ENCODE measurements at regions not wholly inside any gene's neighbourhood (a gene's known extent, or its start where the extent isn't known, plus 50 kb on each side); places are given as distances from the start of the nearest gene placed in this dataset.

DNA sequence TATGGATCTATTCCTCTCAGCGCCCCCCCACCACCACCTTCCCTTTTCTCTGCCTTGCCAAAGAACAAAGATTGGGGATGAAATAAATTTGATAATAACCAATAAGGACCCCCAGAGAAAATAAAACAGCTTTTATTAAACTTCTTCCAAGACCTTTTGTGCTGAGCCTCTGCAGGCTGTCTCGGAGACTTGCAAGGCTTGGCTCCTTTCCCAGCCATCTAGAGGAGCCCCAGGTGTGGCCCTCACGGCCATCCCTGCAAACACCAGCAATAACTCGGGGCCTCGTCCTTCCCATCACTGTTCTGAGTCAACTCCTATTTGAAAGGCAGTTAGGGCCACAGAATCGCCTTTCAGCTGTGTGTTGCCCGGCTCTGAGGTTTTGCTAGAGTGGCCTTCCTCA, 51.2 kb upstream of the LMO1 start:
- no peak overlapping the region for H3K4me3 Mint-ChIP-seq
- no peak overlapping the region for H3K27ac Mint-ChIP-seq
- peaks cover 0 to 5% (median 0%) of the 10 kb centered on the region in 3 donors for H3K27me3 Mint-ChIP-seq (ENCODE audit: low read depth in 3 of 3)
- DNase-seq = no peak
- no peaks in the 10 kb centered on the region for H3K36me3 Mint-ChIP-seq
- H3K9me3 Mint-ChIP-seq = peaks cover 0 to 2% (median 0%) of the 10 kb centered on the region in 6 donors
- H3K4me1 Mint-ChIP-seq = no peaks in the 10 kb centered on the region

DNA sequence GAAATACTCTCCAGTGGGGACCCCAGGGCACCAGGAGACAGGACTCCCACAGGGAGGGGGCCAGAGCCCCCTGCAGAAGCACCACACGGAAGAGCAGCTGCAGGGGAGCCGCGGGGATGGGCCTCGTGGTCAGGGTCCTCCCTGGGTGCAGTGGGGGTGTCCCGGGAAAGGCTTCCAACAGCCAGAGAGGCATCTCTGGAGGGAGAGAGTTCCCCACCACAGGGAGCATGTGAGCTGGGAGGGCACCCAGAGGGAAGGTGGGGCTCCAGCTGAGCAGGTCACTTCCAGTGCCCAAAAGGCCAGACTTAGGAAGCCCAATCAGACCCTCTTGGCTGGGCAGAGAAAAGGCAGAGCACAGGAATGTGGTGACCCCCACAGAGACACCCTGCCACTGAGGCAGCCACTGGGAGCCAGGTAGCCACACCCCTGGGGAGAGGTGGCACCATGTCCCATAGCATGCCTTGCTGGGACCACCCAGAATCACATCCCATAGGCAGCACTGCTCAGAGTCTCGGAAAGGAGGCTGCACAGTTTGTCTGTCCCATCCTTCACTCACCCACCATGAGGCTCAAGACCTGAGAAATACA, 49.9 kb upstream of the LMO1 start:
- H3K4me1 Mint-ChIP-seq = no peaks in the 10 kb centered on the region
- DNase-seq = no peak
- H3K27ac Mint-ChIP-seq = no peak overlapping the region
- H3K9me3 Mint-ChIP-seq = no peaks in the 10 kb centered on the region
- peaks cover 0 to 5% (median 0%) of the 10 kb centered on the region in 3 donors for H3K27me3 Mint-ChIP-seq (ENCODE audit: low read depth in 3 of 3)
- H3K36me3 Mint-ChIP-seq = no peaks in the 10 kb centered on the region
- no peak overlapping the region for H3K4me3 Mint-ChIP-seq
